ENCODE measurements at regions not wholly inside any gene's neighbourhood (a gene's known extent, or its start where the extent isn't known, plus 50 kb on each side); places are given as distances from the start of the nearest gene placed in this dataset.
"Not testable (repeated sequence)": the region's sequence is repeated elsewhere in the genome, so short reads cannot be mapped to it uniquely, and the experiment has no call there.

- peak; percentile 12 for DNase-seq (ENCODE audit: low spot score)
Observed at GRCh38 chr5:9787861-9788600, 157.9 kb upstream of the TAS2R1 start.

- no peak for DNase-seq (ENCODE audit: low spot score)
Observed at GRCh38 chr5:9786380-9787360, 156.5 kb upstream of the TAS2R1 start.

- DNase-seq (ENCODE audit: low spot score): no peak
Observed at GRCh38 chr5:9785751-9786150, 155.6 kb upstream of the TAS2R1 start.

GRCh38 chr5:9784231-9784630 lies 154.1 kb upstream of the TAS2R1 start:
- DNase-seq (ENCODE audit: low spot score): no peak

DNA sequence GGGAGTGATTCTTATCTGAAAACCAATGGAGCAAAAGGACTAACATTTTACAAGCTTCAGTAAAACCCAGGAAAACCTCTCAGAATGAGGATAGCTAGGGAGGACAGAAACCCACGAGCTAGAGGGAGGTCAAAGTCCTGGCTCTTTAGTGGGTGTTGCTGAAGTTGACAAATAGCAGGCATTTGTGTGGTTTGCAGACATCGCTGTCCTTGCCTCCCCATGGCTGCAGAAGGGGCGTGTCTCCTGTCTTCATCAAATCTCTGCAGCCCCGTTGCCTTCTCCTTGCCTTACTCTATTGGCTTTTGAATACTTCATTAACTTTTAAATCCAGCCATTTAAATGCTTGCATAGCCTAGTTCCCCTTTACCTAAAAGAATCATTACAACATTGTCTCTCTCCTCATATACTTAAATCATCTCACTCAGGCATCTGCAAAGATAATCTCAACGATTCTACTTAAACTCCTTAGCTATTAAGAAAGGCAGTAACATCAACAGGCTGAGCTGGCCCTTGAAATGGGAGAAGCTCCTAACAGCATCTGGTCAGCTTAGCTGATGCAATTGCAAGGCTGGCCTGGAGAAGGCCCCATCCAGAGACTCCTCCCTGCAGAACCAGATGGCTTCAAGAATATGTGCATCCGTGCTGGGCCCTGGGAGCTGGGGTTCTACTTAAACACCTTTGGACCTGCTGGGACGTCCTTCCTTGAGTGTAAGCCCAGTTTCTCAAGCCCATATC lies 152.8 kb upstream of the TAS2R1 start:
- no peak for DNase-seq (ENCODE audit: low spot score)

- no peak for DNase-seq (ENCODE audit: low spot score)
Observed at GRCh38 chr5:9781890-9782289, 151.7 kb upstream of the TAS2R1 start.

DNA sequence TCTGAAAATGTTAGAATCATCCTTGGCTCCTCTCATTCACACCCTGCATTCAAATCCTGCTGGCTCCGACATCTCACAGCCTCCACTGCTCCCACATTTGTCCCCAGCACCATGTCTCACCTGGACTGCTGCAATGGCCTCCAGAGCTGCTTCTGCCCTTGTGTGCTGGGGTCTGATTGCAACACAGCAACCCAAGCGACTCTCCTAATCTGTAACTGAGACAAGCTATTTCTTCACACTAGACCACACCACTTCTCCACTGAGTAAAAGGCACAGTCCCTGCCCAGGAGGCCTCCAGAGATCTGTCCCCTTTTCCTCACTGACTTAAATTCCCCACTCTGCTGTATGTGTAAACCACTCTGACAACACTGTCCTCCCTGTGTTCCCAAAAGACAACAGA lies 151.1 kb upstream of the TAS2R1 start:
- no peak for DNase-seq (ENCODE audit: low spot score)

DNA sequence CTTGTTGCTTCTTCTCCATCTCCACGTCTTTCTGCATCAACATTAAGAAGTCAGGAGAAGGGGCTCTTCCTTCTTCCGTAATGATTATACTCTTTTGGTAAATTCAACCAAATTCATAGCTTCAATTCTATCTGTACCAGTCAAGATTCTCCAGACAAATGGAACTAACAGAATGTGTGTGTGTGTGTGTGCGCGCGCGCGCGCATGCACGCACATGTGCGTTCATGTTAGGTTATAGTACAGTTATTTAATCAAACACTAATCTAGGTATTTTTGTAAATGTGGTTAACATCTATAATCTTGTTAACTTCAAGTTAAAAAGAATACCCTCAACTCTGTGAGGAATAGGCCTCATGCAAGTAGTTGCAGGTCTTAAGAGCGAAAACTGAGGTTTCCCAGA lies 150.3 kb upstream of the TAS2R1 start:
- DNase-seq (ENCODE audit: low spot score): no peak

GRCh38 chr5:9776525-9776924 lies 146.4 kb upstream of the TAS2R1 start:
- DNase-seq (ENCODE audit: low spot score): no peak

DNA sequence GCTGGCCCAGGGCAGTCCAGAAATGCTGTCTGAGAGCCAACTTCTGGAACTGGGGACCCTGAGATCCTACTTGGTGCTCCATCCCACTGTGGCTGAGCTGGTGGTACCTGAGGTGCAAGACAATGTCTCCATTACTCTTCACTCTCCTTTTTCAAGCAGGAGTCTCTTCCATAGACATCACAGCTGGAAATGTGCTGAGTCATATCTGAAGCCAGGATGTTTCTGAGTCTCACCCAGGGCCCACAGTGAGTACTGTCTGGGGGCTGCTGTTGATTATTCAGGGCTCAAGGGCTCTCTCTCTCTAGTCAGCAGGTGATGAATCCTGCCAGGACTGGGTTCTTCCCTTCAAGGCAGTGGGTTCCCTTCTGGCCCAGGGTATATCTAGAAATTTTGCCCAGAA lies 145.2 kb upstream of the TAS2R1 start:
- no peak for DNase-seq (ENCODE audit: low spot score)

- DNase-seq (ENCODE audit: low spot score): peak; percentile 35
Observed at GRCh38 chr5:9774472-9775079, 144.4 kb upstream of the TAS2R1 start.

- no peak for DNase-seq (ENCODE audit: low spot score)
Observed at GRCh38 chr5:9771079-9771478, 140.9 kb upstream of the TAS2R1 start.

DNA sequence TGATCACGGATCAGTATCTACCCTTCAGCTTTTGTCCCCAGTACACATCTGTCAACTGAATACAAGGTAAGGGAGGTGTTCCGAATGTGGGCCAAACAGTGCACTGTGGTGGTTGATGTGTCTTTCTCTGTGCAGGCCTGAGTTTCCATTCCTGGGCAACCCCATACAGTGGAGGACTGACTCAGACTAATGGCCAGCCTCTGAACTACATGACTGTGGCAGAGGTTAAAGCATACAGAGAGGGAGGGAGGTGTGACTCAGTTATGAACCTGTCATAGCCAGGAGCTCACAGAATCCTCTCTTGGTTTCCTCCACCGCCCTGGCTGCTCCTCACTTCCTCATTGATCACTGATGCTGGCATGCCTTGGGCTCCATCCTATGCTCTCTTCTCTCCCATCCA lies 136.4 kb upstream of the TAS2R1 start:
- DNase-seq (ENCODE audit: low spot score): no peak

GRCh38 chr5:9765419-9766140 lies 135.4 kb upstream of the TAS2R1 start:
- peak; percentile 32 for DNase-seq (ENCODE audit: low spot score)

DNA sequence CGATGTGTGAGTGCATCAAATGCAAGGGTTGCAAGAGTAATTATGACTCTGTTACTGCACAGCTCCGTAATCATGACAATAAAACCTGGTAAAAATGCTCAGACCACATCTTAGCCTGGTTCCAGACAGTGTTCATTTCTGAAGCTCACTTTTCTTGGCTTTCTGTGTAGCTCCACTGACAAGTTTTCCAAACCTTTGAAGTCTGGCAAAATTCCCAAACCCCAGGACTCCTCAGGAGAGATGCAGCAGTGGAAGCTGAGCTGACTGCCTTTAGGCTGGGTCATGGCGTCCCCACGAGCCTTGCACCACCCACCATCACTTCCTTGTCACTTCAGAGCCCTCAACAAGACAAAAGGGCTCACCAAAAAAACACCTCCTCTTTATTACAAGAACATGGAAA lies 131.6 kb upstream of the TAS2R1 start:
- no peak for DNase-seq (ENCODE audit: low spot score)

- DNase-seq (ENCODE audit: low spot score): not testable (repeated sequence)
Observed at GRCh38 chr5:9752670-9753069, 122.5 kb upstream of the TAS2R1 start.

- DNase-seq (ENCODE audit: low spot score): no peak
Observed at GRCh38 chr5:9743507-9743906, 113.4 kb upstream of the TAS2R1 start.

DNA sequence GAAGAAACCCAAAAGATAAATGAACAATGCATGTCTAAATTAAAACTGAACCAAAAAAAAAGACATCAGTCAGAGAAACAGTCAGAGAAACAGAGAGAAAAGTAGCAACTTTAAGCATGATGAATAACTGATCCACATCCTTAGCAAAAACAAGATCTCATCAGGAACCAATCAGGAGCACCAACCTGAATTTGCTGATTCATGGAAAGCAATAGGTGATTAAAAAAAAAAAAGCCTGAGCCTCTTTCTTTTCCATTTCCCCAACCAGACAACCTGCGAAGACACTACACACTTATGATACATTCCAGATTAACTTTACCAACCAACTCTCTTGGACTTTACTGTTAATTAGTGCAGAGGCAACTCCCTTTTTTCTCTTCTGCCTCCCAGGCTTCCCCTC lies 112.7 kb upstream of the TAS2R1 start:
- DNase-seq (ENCODE audit: low spot score): no peak

DNA sequence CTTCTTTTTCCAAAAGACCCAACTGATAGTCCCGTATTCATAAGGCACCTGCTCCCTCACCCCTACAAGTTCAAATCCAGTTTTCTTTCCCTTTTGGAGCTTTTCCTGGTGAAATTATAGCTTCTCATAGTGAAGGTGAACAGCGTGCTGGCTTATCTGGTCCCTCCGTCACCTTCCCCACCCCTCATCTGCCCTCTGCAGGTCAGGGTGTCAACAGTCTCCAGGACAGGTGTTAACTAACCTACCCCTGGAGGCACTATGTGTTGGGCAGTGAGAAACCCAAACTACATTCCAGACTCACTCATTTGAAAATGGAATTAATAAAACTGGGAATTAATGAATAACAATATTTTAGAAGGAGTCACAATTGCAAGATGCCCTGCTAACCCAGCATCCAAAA lies 109.0 kb upstream of the TAS2R1 start:
- DNase-seq (ENCODE audit: low spot score): no peak

DNA sequence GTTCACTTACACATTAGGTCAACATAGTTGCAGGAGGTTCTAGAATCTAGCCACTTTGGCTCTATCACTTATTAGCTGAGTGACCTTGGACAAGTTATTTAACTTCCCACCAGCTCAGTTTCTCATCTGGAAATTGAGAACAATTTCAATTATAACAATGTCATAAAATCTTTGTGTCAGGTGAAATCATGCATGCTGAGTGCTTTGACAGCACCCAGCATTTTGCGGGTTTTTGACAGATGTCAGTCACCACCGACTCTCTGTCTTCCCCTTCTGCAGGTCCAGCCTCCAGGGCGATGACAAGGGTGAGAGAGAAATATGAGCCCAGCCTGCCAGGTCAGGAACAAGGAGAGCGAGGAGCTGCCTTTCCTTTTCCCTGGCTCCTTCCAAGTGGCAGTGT lies 107.1 kb upstream of the TAS2R1 start:
- DNase-seq (ENCODE audit: low spot score): no peak

DNA sequence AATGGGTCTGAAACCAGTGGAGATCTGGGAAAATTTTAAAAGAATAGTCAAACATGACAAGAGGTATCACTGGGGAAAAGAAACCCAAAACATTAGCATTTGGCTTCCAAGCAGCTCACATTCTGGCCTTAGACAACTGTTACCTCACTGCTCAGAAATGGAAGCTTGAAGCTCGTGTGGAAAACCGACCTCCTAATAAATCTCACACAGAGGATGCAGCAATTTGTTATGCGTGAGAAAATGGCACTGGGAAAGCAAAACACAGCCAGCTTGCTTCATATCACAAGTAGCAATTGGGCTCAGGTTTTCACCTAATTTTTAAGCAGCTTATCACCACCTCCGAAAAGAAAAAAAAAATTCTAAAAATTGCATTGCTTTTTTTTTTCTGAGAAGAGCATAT lies 103.3 kb upstream of the TAS2R1 start:
- DNase-seq (ENCODE audit: low spot score): no peak

Data from Ammon's horn (tissue), 1 donor.